22Rv1 (cell line): ENCODE measurements at regions not wholly inside any gene's neighbourhood (a gene's known extent, or its start where the extent isn't known, plus 50 kb on each side); places are given as distances from the start of the nearest gene placed in this dataset.

Experiments used
- CTCF ChIP-seq: fragments of 450-650 bp; IDR thresholded peaks from 2 replicates; pipeline ENCODE4 v1.5.1; 2017; ENCODE audit warnings: mild to moderate bottlenecking
- ZFX ChIP-seq: fragments of 450-650 bp; IDR thresholded peaks from 2 replicates; pipeline ENCODE4 v1.6.1; 2017; ENCODE audit warnings: antibody characterized with exemption, borderline replicate concordance

- TF ChIP-seq CTCF (no peak), ZFX (no peak)
These were observed 65.9 kb downstream of the PRR15 start for GRCh38 chr7:29629507-29629906.
